Panc1 (cell line): ENCODE measurements at regions not wholly inside any gene's neighbourhood (a gene's known extent, or its start where the extent isn't known, plus 50 kb on each side); places are given as distances from the start of the nearest gene placed in this dataset.

Experiments
- ATAC-seq: fragments of 200-7000 bp; cut with Tn5 transposase; 2 replicates; pipeline ENCODE4 v1.9.1; 2020; ENCODE audit warnings: mild to moderate bottlenecking, moderate library complexity
- BruUV-seq: library from RNA; stranded (reverse); fragments of 400-500 nt; replicated peaks from 2 replicates; lab custom pipeline; 2021; lab: Mats Ljungman, UMichigan
- CTCF ChIA-PET: fragments of 300-600 bp; sonication (Branson Sonifier 250); formaldehyde crosslinking; loops from one replicate; lab custom pipeline; 2022; ENCODE audit warnings: antibody characterized with exemption; lab: Charles Lee
- POLR2A ChIA-PET: fragments of 300-600 bp; sonication (Branson Sonifier 250); formaldehyde crosslinking; loops from one replicate; lab custom pipeline; 2022; ENCODE audit warnings: antibody characterized with exemption; lab: Charles Lee
- DNase-seq: peaks from one replicate; pipeline ENCODE4 v3.0.0-alpha.2; 2010; ENCODE audit warnings: low read depth, low spot score
- H3K27ac ChIP-seq: 2 replicates; pipeline ENCODE4 v1.5.1; 2011; ENCODE audit warnings: mild to moderate bottlenecking, low read length, inconsistent platforms
- H3K27me3 ChIP-seq: fragments of 200-500 bp; sonication (Bioruptor generic); 2 replicates; pipeline ENCODE4 v1.6.0; 2014; ENCODE audit warnings: low read length, inconsistent platforms; ENCODE audit not compliant: control insufficient read depth, insufficient read depth
- H3K36me3 ChIP-seq: fragments of 200-500 bp; sonication (Bioruptor generic); 2 replicates; pipeline ENCODE4 v1.5.1; 2014; ENCODE audit warnings: inconsistent platforms, mild to moderate bottlenecking, low read length, moderate library complexity; ENCODE audit not compliant: control insufficient read depth, insufficient read depth
- H3K4me1 ChIP-seq: 2 replicates; pipeline ENCODE4 v1.5.1; 2011; ENCODE audit warnings: inconsistent platforms, mild to moderate bottlenecking, low read length, moderate library complexity; ENCODE audit not compliant: control insufficient read depth, insufficient read depth
- H3K4me3 ChIP-seq, 2 experiments: 2 replicates each; pipeline ENCODE4 v1.5.1; 2011 to 2012; ENCODE audit warnings: low read depth in 2 of 2, low read length in 2 of 2, mild to moderate bottlenecking in 2 of 2, inconsistent platforms in 1 of 2, moderate library complexity in 1 of 2
- H3K9me3 ChIP-seq: fragments of 200-500 bp; sonication (Bioruptor generic); 2 replicates; pipeline ENCODE4 v1.5.1; 2014; ENCODE audit warnings: low read depth, mild to moderate bottlenecking, inconsistent platforms, low read length, moderate library complexity; ENCODE audit not compliant: control insufficient read depth, insufficient read depth
- POLR2AphosphoS5 ChIP-seq: IDR thresholded peaks from 2 replicates; pipeline ENCODE4 v1.6.1; 2012; ENCODE audit warnings: mild to moderate bottlenecking, low read depth, low read length, moderate library complexity
- SIN3A ChIP-seq: IDR thresholded peaks from 2 replicates; pipeline ENCODE4 v1.6.1; 2012; ENCODE audit warnings: low read depth, mild to moderate bottlenecking, low read length, moderate library complexity, borderline replicate concordance; ENCODE audit not compliant: insufficient read depth
- TCF7L2 ChIP-seq: IDR thresholded peaks from 2 replicates; pipeline ENCODE4 v1.6.1; 2011; ENCODE audit warnings: mild to moderate bottlenecking, low read depth, low read length, inconsistent platforms
- in situ Hi-C: cut with HindIII; loops from 2 replicates; pipeline ENCODE4 v1.10.0; 2016; ENCODE audit warnings: low sequenced_read_pairs, low pct_unique_long_range_greater_than_20kb
- intact Hi-C: fragments of 100-400 bp; cut with micrococcal nuclease; formaldehyde crosslinking; loops from one replicate; pipeline ENCODE4 v1.10.0; 2022; ENCODE audit not compliant: unreplicated experiment
- TF ChIP-seq, protein P1 (sequence below), 2 experiments: IDR thresholded peaks; 2 replicates each; pipeline ENCODE4 v1.6.1; 2011 to 2012; ENCODE audit warnings: low read depth in 2 of 2, control low read depth in 1 of 2, low read length in 1 of 2, mild to moderate bottlenecking in 1 of 2, moderate library complexity in 1 of 2; ENCODE audit not compliant: insufficient read depth in 1 of 2
- TF ChIP-seq, protein P2 (sequence below): fragments of 450-650 bp; IDR thresholded peaks from 2 replicates; pipeline ENCODE4 v1.5.1; 2017; ENCODE audit warnings: mild to moderate bottlenecking

DNA sequence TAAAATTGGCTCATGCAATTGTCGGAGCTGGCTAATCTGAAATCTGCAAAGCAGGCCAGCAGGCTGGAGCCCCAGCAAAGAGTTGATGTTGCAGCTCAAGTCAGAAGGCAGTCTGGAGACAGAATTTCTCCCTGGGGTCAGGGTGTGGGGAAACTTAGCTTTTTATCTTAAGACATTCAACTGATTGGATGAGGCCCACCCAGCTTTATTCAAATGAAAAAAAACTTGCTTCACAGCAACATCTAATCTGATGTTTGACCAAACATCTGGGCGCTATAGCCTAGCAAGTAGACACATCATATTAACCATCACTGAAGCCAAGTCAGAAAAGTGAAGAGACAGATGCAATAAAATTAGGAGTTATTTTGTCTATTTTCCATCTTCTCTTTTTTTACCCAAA, 108.8 kb upstream of the CCDC28A start:
- DNase-seq (no peak), ATAC-seq (no peak)
- Histone ChIP-seq H3K27me3 (no peaks in the 10 kb centered on the region), H3K36me3 (no peaks in the 10 kb centered on the region), H3K9me3 (no peaks in the 10 kb centered on the region), H3K27ac (no peak overlapping the region), H3K4me3 (no peak overlapping the region), H3K4me1 (peaks cover 7% of the 10 kb centered on the region; the same call in 1 of the 2 replicates)
- intact Hi-C loops (no loop called here), in situ Hi-C loops (no loop called here)
- TF ChIP-seq TCF7L2, result no peak
- no peak for TF ChIP-seq SIN3A
- TF ChIP-seq, protein P1, sequence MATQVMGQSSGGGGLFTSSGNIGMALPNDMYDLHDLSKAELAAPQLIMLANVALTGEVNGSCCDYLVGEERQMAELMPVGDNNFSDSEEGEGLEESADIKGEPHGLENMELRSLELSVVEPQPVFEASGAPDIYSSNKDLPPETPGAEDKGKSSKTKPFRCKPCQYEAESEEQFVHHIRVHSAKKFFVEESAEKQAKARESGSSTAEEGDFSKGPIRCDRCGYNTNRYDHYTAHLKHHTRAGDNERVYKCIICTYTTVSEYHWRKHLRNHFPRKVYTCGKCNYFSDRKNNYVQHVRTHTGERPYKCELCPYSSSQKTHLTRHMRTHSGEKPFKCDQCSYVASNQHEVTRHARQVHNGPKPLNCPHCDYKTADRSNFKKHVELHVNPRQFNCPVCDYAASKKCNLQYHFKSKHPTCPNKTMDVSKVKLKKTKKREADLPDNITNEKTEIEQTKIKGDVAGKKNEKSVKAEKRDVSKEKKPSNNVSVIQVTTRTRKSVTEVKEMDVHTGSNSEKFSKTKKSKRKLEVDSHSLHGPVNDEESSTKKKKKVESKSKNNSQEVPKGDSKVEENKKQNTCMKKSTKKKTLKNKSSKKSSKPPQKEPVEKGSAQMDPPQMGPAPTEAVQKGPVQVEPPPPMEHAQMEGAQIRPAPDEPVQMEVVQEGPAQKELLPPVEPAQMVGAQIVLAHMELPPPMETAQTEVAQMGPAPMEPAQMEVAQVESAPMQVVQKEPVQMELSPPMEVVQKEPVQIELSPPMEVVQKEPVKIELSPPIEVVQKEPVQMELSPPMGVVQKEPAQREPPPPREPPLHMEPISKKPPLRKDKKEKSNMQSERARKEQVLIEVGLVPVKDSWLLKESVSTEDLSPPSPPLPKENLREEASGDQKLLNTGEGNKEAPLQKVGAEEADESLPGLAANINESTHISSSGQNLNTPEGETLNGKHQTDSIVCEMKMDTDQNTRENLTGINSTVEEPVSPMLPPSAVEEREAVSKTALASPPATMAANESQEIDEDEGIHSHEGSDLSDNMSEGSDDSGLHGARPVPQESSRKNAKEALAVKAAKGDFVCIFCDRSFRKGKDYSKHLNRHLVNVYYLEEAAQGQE (IDR thresholded peaks at IDR 0.05; ENCODE audit: insufficient read depth in 1 of 2, low read depth in 2 of 2, low read length in 1 of 2), result no peak
- TF ChIP-seq, protein P2, sequence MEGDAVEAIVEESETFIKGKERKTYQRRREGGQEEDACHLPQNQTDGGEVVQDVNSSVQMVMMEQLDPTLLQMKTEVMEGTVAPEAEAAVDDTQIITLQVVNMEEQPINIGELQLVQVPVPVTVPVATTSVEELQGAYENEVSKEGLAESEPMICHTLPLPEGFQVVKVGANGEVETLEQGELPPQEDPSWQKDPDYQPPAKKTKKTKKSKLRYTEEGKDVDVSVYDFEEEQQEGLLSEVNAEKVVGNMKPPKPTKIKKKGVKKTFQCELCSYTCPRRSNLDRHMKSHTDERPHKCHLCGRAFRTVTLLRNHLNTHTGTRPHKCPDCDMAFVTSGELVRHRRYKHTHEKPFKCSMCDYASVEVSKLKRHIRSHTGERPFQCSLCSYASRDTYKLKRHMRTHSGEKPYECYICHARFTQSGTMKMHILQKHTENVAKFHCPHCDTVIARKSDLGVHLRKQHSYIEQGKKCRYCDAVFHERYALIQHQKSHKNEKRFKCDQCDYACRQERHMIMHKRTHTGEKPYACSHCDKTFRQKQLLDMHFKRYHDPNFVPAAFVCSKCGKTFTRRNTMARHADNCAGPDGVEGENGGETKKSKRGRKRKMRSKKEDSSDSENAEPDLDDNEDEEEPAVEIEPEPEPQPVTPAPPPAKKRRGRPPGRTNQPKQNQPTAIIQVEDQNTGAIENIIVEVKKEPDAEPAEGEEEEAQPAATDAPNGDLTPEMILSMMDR, result no peak
- no peak for TF ChIP-seq POLR2AphosphoS5
- ChIA-PET POLR2A (no interaction called here), CTCF (interaction anchor here (0.6 kb wide), 2 partner anchors 20 to 85 kb away, joined by 3 to 8 read pairs; no protein-coding TSS in a partner anchor)
- BruUV-seq, result no TSS peak

DNA sequence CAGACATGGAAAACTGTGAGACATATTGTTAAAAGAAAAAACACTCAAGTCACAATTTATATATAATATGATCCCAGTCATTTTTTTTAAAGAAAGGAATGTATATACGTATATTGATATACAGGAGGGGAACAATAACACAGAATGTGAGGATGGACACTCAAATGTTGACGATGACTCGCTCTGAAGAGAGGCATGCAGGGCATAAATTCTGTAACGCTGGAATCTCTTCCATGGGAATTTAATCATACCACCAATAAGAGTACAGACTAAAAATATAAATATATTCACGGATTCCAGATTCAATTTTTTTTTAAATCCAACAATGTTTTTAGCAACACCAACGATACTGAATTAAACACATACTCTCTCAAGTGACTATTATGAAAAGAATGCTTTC, 106.9 kb upstream of the CCDC28A start:
- intact Hi-C loops (no loop called here), in situ Hi-C loops (no loop called here)
- Histone ChIP-seq H3K27ac (no peak overlapping the region), H3K27me3 (no peaks in the 10 kb centered on the region), H3K4me3 (no peak overlapping the region), H3K36me3 (no peaks in the 10 kb centered on the region), H3K4me1 (peaks cover 7% of the 10 kb centered on the region; the same call in 1 of the 2 replicates), H3K9me3 (no peaks in the 10 kb centered on the region)
- DNase-seq (no peak), ATAC-seq (no peak)
- ChIA-PET POLR2A (no interaction called here), CTCF (no interaction called here)
- no TSS peak for BruUV-seq
- TF ChIP-seq TCF7L2 (no peak), POLR2AphosphoS5 (no peak), SIN3A (no peak)
- TF ChIP-seq, protein P1 (IDR thresholded peaks at IDR 0.05; ENCODE audit: insufficient read depth in 1 of 2, low read depth in 2 of 2, low read length in 1 of 2), result no peak
- TF ChIP-seq, protein P2, result no peak
